PC-3 (cell line): ENCODE measurements at regions not wholly inside any gene's neighbourhood (a gene's known extent, or its start where the extent isn't known, plus 50 kb on each side); places are given as distances from the start of the nearest gene placed in this dataset.

Experiments used
- ATAC-seq: fragments of 200-7000 bp; cut with Tn5 transposase; 2 replicates; pipeline ENCODE4 v1.9.1; 2020; ENCODE audit warnings: mild to moderate bottlenecking, moderate library complexity
- BruUV-seq: library from RNA; stranded (reverse); fragments of 400-500 nt; replicated peaks from 2 replicates; lab custom pipeline; 2021; lab: Mats Ljungman, UMichigan
- CTCF ChIA-PET: fragments of 300-600 bp; sonication (Branson Sonifier 250); formaldehyde crosslinking; loops from one replicate; lab custom pipeline; 2022; ENCODE audit warnings: antibody characterized with exemption; lab: Charles Lee
- POLR2A ChIA-PET: fragments of 300-600 bp; sonication (Branson Sonifier 250); formaldehyde crosslinking; loops from one replicate; lab custom pipeline; 2022; ENCODE audit warnings: antibody characterized with exemption; ENCODE audit not compliant: unreplicated experiment; lab: Charles Lee
- DNase-seq: peaks from one replicate; pipeline ENCODE4 v3.0.0-alpha.2; 2015
- H2AFZ ChIP-seq: fragments of 300-600 bp; sonication (generic); 2 replicates; pipeline ENCODE4 v1.6.0; 2016; ENCODE audit warnings: antibody characterized with exemption, low read length
- H3F3A ChIP-seq: fragments of 300-600 bp; sonication (generic); one replicate; pipeline ENCODE4 v1.6.0; 2017; ENCODE audit warnings: antibody characterized with exemption, low read length, control low read depth, mild to moderate bottlenecking; ENCODE audit not compliant: unreplicated experiment
- H3K27ac ChIP-seq: fragments of 300-600 bp; sonication (generic); 2 replicates; pipeline ENCODE4 v1.5.1; 2016; ENCODE audit warnings: mild to moderate bottlenecking, low read length
- H3K27me3 ChIP-seq: fragments of 300-600 bp; sonication (generic); 2 replicates; pipeline ENCODE4 v1.6.1; 2016; ENCODE audit warnings: low read length, mixed read lengths
- H3K36me3 ChIP-seq: fragments of 300-600 bp; sonication (generic); 2 replicates; pipeline ENCODE4 v1.6.1; 2016; ENCODE audit warnings: low read depth, mixed run types, low read length, mixed read lengths
- H3K4me1 ChIP-seq: fragments of 300-600 bp; sonication (generic); 2 replicates; pipeline ENCODE4 v1.5.1; 2016; ENCODE audit warnings: low read length; ENCODE audit not compliant: insufficient read depth
- H3K4me2 ChIP-seq: fragments of 300-600 bp; sonication (generic); 2 replicates; pipeline ENCODE4 v1.6.0; 2016; ENCODE audit warnings: low read length
- H3K4me3 ChIP-seq: fragments of 300-600 bp; sonication (generic); 2 replicates; pipeline ENCODE4 v1.5.1; 2016; ENCODE audit warnings: mild to moderate bottlenecking, low read length, mixed read lengths
- H3K79me2 ChIP-seq: fragments of 300-600 bp; sonication (generic); 2 replicates; pipeline ENCODE4 v1.6.1; 2017; ENCODE audit warnings: low read length, mixed read lengths
- H3K9ac ChIP-seq: fragments of 300-600 bp; sonication (generic); 2 replicates; pipeline ENCODE4 v1.6.0; 2016; ENCODE audit warnings: mild to moderate bottlenecking, low read length
- H3K9me2 ChIP-seq: fragments of 300-600 bp; sonication (generic); replicated peaks from 2 replicates; pipeline ENCODE4 v1.6.1; 2016; ENCODE audit warnings: mixed run types, low read length, mixed read lengths
- H3K9me3 ChIP-seq: fragments of 300-600 bp; sonication (generic); 2 replicates; pipeline ENCODE4 v1.6.1; 2016; ENCODE audit warnings: low read length, mixed read lengths
- H4K20me1 ChIP-seq: fragments of 300-600 bp; sonication (generic); 2 replicates; pipeline ENCODE4 v1.6.1; 2016; ENCODE audit warnings: low read length, mixed read lengths
- CTCF ChIP-seq: fragments of 300-600 bp; sonication (generic); conservative IDR thresholded peaks from 2 replicates; pipeline ENCODE4 v1.5.1; 2017; ENCODE audit warnings: antibody characterized with exemption, low read depth, mild to moderate bottlenecking, low read length
- EZH2 ChIP-seq: fragments of 300-600 bp; sonication (generic); IDR thresholded peaks from one replicate; pipeline ENCODE4 v1.6.1; 2017; ENCODE audit warnings: antibody characterized with exemption, mild to moderate bottlenecking, low read length; ENCODE audit not compliant: unreplicated experiment
- EZH2phosphoT487 ChIP-seq: fragments of 300-600 bp; sonication (generic); IDR thresholded peaks from 2 replicates; pipeline ENCODE4 v1.6.1; 2018; ENCODE audit warnings: mild to moderate bottlenecking, antibody characterized with exemption, low read length, borderline replicate concordance
- intact Hi-C: fragments of 100-400 bp; cut with micrococcal nuclease; formaldehyde crosslinking; loops from 2 replicates; pipeline ENCODE4 v1.9.0; 2023

- Histone ChIP-seq H4K20me1 (no peaks in the 10 kb centered on the region), H3K9me3 (no peaks in the 10 kb centered on the region), H3K4me1 (no peaks in the 10 kb centered on the region), H3K9me2 (no peaks in the 10 kb centered on the region), H3K4me2 (no peak overlapping the region), H3K27ac (no peak overlapping the region), H3F3A (no peaks in the 10 kb centered on the region), H3K27me3 (no peaks in the 10 kb centered on the region), H3K79me2 (no peaks in the 10 kb centered on the region), H3K36me3 (no peaks in the 10 kb centered on the region), H3K9ac (no peak overlapping the region), H2AFZ (no peak overlapping the region), H3K4me3 (no peak overlapping the region)
- POLR2A ChIA-PET = no interaction called here
- ATAC-seq = no peak
- DNase-seq = no peak
- no TSS peak for BruUV-seq
- intact Hi-C loops = no loop called here
- CTCF ChIA-PET = no interaction called here
- TF ChIP-seq EZH2 (no peak), EZH2phosphoT487 (no peak), CTCF (no peak)
Measured at GRCh38 chr3:6264036-6264435, 596.9 kb upstream of the GRM7 start.

GRCh38 chr3:6264906-6265305 lies 596.0 kb upstream of the GRM7 start:
- H4K20me1 ChIP-seq = no peaks in the 10 kb centered on the region
- DNase-seq = no peak
- H3K9me2 ChIP-seq = no peaks in the 10 kb centered on the region
- H3K9ac ChIP-seq = no peak overlapping the region
- no peaks in the 10 kb centered on the region for H3F3A ChIP-seq
- no peak overlapping the region for H3K27ac ChIP-seq
- H3K79me2 ChIP-seq = no peaks in the 10 kb centered on the region
- no TSS peak for BruUV-seq
- POLR2A ChIA-PET = no interaction called here
- no peak overlapping the region for H2AFZ ChIP-seq
- no peaks in the 10 kb centered on the region for H3K36me3 ChIP-seq
- intact Hi-C loops = no loop called here
- H3K4me2 ChIP-seq = no peak overlapping the region
- no peaks in the 10 kb centered on the region for H3K4me1 ChIP-seq
- no peaks in the 10 kb centered on the region for H3K9me3 ChIP-seq
- H3K27me3 ChIP-seq = no peaks in the 10 kb centered on the region
- CTCF ChIA-PET = no interaction called here
- no peak for ATAC-seq
- no peak overlapping the region for H3K4me3 ChIP-seq
- TF ChIP-seq EZH2phosphoT487 (no peak), CTCF (no peak), EZH2 (no peak)

GRCh38 chr3:6266135-6266534 lies 594.8 kb upstream of the GRM7 start:
- intact Hi-C loops = no loop called here
- no peaks in the 10 kb centered on the region for H3K4me1 ChIP-seq
- H2AFZ ChIP-seq = no peak overlapping the region
- H3K9me3 ChIP-seq = no peaks in the 10 kb centered on the region
- H3K4me3 ChIP-seq = no peak overlapping the region
- POLR2A ChIA-PET = no interaction called here
- TF ChIP-seq EZH2phosphoT487 = no peak
- no peak for TF ChIP-seq CTCF
- no peak for TF ChIP-seq EZH2
- CTCF ChIA-PET = no interaction called here
- no peaks in the 10 kb centered on the region for H3K9me2 ChIP-seq
- H3K9ac ChIP-seq = no peak overlapping the region
- no peaks in the 10 kb centered on the region for H3F3A ChIP-seq
- no peak overlapping the region for H3K27ac ChIP-seq
- no peak overlapping the region for H3K4me2 ChIP-seq
- DNase-seq (no peak), ATAC-seq (no peak)
- H4K20me1 ChIP-seq = no peaks in the 10 kb centered on the region
- BruUV-seq = no TSS peak
- H3K79me2 ChIP-seq = no peaks in the 10 kb centered on the region
- no peaks in the 10 kb centered on the region for H3K27me3 ChIP-seq
- H3K36me3 ChIP-seq = no peaks in the 10 kb centered on the region
